Nucleus accumbens (tissue), 56 donors: ENCODE measurements at regions not wholly inside any gene's neighbourhood (a gene's known extent, or its start where the extent isn't known, plus 50 kb on each side); places are given as distances from the start of the nearest gene placed in this dataset.

Source experiments
- DNase-seq, 56 donors: peaks; one replicate each; lab custom pipeline; 2025; lab: John Stamatoyannopoulos, UW

DNA sequence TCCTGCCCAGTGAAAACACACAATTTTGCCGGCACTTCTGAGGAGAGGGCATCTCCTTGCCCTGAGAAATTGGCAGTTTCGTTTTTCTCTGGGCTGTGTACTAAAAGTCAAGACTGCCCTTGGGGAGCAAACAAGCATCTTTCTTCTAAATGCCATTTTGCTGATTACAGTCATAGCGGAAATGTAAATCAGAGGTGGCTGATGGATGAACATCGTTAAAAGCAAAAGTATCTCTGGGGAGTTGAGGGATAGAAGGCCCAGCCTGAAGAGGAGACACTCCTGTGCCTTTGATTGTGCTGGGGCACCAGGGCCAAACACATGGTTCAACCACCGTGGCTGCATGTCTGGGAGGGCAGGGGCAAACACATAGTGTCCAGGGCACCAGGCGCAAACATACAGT, 49.8 kb downstream of the ABCC12 start:
- no peak for DNase-seq

DNA sequence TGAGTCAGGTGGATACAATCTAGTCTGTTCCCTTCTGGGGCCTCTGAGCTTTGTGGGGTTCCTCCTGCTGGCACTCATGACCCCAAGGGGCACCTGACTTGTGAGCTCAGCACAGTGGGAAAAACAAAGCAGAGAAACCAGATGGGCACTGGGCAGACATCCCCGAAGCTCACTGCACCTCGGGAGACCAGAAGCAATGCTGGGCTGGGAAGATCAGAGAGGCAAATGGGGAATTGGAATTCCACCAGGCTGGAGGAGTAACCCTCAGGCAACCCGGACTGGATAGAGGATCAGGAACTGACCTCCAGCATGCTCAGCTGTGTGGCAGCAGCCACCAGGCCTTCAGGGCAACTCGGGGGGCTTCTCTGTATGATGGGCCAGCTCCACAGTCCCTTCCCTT, 50.3 kb downstream of the ABCC12 start:
- no peak for DNase-seq

DNA sequence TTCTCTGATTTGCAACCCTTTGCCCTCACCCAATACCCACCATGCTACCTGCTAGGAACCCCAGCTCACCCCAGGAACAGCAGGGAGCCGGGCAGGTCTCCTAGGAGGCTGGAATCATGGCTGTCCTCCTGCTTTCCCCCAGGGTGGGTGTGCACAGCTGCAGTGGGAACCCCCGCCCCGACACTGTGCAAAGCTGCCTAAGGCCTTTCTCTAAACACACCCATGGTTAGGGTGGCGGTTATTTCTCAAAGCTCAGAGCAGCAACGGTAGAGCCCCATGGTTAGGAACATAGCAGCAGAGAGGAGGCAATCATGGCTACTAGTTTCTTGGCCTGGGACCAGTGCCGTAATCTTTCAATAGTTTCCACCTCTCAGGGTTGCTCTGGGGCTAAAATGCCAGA, 52.2 kb downstream of the ABCC12 start:
- DNase-seq, result no peak

DNA sequence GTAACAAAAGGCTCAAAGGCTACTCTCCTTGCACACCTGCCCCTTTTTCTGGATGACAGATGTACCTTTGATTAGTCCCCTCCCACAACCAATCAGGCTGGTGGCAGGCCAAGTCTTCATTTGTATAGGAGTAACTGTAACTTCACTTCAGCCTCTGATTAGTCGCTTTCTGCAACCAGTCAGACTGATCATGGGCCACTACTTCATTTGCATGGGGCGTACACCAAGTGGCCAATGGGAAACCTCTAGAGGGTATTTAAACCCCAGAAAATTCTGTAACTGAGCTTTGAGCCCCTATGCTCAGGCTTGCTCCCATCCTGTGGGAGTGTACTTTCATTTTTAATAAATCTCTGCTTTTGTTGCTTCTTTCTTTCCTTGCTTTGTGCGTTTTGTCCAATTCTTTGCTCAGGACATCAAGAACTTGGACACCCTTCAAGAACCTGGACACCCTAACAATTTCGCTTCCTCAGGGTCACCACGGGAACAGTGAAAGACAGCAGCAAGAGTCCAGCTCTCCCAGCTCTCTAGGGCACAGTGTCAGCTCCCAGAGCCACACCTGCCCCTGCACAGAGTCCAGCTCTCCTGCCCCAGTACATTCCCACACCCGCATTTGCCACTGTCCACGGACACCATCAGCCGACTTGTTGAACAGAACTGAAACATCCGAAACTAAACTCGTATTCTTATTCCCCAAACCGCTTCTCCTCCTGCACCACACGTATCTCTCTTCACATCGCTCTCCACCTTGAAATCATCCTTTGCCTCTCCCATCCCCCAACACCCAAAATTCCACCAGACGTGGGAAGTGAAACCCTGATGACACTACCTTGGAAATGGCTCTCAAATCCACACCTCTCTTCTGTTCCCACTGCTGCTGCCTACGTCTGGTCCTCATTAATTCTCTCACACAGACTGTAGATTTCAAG, 53.4 kb downstream of the ABCC12 start:
- DNase-seq, result no peak

DNA sequence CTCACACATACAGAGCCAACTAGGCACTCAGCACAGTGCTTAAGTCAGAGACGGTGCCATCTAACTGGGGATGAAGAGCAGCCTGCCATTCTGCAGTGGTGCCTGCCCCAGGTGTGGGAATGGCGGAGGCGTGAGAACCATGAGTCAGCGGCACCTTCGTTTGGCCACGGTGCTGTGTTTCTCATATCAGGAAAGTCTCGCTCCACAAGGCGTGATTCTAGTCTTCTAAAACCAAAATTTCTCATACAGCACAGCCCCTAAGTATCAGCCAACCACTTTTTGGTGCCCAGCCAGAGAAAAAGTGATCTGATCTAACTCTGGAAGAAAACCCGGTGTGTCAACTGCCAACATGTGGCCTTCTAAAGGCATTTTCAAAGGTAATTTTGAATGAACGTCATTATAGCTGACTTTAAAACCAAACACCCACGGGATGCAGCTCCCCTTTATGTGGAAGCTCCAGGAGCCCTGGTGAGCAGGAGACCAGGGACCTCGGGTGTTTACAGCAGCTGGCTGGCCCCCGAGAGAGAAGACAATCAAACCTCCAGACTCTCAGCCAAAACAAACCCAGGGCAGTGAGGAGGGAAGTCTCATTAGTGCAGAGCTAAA, 54.6 kb downstream of the ABCC12 start:
- no peak for DNase-seq

DNA sequence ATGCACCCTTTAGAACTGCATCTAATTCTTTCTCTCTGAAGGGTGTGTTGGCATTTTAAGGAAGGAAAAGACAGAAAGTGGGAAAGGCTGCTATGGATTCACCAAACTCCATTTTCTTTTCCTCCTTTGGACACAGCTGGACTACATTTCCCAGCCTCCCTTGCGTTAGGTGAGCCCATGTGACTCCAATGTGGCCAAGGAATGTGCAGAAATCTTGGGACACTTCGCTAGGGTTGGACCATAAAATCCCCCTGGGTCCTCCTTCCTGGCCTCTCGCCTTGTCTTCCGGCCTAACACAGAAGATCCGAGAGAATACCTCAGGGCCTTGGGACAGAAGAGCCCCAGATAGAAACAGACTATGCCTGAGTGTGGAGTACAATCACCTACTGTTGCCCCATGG, 56.3 kb downstream of the ABCC12 start:
- no peak for DNase-seq

DNA sequence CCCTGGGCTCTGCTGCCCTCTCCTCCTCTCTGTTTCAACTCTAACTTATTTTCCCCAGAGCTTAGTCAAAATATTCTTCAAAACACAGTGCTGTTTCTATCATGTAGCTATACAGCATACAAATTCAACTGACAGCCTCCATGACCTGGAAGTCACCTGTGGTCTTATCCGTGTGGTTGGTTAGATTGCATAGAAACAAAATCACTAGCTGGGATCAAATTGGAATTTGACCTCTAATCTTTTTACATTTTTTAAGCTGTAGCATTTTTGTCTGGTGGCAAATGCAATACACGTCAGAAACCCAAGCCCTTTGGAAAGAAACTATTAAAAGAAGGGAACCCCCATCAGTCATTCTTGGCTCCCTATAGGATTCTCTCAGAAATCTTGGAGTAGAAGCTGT, 57.3 kb downstream of the ABCC12 start:
- DNase-seq, result no peak

DNA sequence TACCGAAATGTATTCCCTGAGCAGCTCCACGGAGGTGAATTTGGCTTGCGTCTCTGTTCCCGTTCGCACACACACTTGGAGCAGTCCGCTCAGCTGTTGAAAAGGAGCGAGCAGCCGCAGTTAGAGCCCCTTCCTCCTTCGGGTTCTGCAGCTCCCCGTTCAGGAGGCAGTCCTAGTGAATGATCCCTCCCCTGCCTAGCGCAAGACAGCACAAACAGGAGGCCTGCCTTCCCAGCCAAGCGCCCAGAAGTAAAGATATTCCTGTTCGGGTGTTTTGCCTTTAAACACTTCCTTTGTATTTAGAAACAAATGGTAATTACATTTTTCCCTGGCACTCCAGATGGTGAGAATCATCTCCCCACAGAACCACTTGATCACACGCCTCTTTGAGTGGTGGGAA, 64.7 kb downstream of the ABCC12 start:
- DNase-seq, result no peak

DNA sequence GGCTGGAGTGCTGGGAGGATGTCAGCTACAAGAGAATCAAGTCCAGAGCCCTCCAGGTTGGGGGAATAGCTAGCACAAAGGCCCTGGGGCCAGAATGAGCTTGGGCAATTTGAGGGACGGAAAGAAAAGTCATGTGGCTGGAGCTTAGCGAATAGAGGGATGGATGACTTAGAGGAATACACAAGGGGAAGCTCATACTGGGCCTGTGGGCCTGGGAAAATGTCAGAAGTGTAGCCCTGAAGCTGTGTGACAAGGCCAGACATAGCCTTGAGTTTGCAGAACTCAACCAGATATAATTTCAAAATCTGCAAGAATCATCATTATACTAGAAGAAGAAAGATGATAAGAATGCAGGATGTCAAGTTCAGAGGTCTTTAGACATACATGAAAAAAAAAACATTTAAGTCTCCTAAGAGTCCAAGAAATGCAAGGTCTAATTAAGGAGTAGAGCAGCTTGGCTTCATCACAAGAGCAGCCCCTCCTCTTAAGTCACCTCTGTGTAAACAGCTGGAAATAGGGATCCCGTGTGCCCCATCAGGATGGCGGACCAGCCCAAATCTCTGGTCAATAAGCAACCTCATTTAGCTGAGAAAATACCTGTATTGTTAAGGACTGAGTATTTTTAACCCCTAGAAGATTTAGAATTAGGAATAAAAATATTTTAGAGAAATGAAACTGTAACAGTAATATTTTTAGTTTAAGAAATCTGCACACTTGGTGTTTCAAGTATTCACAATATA, 66.6 kb downstream of the ABCC12 start:
- DNase-seq, result no peak

DNA sequence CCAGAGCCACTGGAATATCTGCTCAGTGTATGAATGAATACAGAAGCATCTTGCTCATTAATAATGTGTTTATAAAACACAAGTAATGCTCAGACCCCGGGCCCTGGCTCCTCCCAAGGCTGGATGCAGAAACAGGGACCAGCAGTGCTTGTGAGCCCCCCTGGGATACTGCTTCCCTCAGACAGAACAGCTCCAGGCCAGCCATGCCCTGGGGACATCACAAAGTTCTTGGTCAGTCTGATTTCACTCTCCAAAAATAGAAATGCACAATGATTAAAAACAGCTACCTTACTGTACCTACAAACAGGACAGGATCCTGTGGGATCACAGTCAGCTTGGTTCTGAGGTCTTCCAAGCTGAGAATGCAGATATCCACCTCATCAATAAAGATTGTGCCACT, 68.2 kb downstream of the ABCC12 start:
- no peak for DNase-seq

DNA sequence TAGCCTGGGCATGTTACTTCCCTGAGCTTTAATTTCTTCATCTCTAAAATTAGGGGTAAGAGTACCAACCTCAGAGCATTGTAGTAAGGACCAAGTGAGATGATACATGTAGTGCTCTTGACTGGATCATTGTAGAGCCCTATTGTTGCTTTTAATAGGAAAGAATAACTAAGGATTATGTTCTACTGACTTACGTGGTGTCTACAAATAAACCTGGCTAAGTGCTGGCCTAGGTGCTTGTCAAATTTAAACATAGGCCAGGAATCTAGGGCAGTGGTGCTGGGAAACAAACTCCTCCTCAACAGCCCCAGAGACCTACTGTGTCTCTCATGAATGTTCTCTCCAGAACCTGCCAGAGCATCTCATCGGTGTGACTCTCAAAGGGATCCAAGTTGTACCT, 69.4 kb downstream of the ABCC12 start:
- no peak for DNase-seq

DNA sequence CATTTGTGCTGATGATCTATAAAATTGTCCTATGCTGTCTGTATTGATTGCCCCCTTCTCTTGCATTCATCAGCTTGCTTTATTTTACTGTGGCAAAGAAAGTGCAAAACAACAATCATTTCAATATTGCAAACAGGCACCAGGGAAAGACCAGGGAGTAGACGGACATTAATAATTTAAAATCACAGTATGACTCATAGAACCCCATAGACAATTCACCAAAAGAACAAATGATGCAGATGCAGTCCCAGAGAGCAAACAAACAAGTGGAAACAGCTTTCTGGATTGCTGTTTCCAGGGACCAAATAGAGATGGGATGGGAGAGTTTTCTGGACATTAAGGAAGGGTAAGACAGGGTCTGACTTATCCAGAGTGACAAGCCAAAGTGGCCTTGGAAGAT, 70.1 kb downstream of the ABCC12 start:
- DNase-seq, result no peak

DNA sequence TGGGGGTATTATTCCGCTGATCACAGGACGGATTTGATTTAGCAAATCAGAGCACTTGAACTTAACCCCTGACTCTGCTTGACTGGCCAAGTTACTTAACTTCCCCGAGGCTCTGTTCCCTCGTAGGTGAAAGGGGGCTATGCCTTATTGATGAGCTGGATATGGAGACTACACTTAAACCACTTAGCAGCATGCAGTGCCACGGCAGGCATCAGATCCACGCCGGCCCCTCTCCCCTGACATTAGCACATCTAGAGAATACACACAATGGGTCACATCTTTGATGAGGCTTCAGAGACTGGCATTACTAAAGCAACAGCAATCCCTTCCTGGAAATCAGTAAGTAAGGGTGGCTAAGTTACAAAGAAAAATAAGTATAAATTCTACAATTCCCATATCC, 71.0 kb downstream of the ABCC12 start:
- no peak for DNase-seq

DNA sequence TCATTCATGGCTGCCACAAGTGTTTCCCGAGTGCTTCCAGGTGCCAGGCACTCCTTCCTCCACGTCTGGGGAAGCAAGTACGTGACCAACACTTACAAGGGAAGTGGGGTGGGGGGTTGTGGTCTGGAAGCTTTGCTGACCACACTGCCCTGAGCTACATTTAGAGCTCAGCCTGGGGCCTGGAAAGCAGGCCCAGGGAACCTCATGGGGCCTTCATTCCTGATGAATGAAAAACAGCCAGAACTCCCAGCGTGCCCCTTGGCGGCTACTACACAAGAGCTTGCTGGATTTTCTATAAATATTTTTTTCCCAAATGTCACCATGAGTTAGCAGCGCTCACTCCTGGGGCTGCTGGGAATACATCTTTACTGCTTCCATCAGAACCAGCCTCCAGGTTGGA, 73.3 kb downstream of the ABCC12 start:
- DNase-seq, result no peak

DNA sequence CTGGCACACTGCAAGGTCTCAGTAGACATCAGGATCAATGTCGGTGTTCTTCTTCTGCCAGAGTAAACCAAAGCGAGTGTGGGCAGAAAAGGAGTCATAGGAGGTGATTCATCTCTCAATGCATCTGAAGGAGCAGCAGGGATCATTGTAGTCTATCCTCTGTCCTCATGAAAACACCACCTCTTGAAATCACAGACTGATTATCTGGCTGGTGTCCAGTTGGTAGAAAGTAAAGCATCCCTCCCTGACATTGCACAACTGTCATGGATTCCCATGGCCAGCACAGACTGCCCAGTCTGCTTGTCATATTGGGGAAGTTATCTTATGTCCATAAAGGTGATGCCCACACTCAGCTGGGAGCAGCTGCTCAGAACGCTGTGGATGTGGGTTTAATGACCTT, 74.1 kb downstream of the ABCC12 start:
- DNase-seq, result no peak

DNA sequence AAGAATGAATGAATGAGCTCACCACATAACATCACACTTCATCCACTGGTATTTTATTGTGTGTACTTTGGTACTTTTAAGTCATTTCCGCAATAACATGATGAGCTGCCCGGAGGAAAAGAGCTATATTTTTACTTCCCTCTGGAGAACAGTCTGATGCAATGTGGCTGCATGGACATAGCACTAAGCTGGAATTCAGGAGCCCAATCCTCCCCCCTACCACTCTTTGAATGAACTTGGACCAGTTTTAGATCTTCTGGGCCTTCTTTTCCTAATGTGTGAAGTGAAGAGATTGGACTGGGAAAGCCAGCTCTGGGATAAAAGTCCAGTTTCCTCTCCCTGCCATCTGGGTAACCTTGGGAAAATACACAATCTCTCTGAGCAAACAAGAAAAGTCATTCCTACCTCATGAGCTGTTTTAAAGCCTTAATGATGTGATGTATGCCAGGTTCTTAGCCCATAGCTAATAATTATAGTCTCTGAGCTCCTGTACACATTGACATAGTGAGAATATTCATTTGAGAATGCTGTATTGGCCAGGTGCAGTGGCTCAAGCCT, 79.3 kb downstream of the ABCC12 start:
- no peak for DNase-seq

DNA sequence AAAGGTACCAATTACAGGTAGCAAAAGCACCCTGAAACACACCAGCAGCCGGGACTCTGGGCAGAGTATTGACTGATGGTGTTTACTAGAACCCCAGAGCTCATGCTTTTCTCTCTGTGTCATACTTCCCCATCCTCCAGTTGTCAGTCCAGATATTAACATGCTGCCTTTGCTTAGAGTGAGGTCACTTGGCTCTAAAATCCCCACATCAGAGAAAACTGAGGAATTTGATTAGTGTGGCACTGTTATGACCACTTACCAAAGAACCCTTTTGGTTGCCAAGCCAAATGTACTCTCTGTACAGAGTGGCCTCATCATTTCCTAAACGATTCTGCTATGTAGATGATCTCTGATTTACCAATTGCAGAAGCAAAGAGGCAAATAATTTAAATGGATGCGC, 80.4 kb downstream of the ABCC12 start:
- no peak for DNase-seq

DNA sequence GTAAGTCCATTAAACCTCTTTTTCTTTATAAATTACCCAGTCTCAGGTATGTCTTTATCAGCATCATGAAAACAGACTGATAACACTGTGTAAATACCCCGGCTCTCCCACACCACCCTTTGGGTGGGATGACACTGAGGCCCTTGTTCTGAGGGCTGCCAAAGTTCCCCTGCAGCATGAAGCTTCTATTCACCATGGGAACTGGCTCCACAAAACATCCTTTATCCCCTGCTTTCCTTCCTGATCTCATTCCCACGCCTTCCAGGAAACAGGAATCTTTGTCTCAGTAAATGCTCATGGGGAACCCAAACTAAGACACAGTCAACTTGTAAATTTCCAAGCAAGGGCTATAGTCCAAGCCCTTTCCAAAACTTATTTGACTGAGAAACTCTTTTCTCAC, 88.4 kb downstream of the ABCC12 start:
- no peak for DNase-seq

DNA sequence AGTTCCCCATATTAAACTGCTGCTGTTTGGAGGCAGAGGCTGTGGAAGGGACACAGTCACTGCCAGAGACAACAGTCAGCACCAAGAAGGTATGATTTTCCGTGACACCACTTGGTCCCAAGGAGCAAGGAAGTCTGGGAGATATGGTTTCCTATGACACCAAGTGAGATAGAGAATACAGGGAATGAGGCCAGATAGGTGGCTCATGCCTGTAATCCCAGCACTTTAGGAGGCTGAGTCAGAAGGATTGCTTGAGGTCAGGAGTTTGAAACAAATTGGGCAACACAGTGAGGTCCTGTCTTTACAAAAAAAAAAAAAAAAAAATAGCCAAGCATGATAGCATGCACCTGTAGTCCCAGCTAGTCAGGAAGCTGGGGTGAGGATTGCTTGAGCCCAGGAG, 90.8 kb downstream of the ABCC12 start:
- no peak for DNase-seq

DNA sequence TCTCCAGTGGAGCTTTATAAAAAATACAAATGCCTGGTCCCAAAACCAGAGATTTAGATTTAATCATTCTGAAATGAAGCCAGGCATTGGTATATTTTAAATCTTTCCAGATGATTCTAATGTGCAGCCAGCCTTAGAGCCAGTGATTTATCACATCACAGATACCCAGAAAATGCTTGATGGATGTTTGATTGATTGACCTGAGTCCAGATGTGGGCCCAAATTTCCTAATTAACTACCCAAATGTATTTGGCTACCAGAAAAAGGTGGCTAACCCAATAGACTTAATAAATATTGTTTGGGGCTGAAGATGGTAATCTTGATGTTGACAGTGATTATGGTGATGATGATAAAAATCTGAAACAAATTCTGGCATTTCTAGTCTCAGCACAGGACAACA, 93.1 kb downstream of the ABCC12 start:
- DNase-seq, result no peak

DNA sequence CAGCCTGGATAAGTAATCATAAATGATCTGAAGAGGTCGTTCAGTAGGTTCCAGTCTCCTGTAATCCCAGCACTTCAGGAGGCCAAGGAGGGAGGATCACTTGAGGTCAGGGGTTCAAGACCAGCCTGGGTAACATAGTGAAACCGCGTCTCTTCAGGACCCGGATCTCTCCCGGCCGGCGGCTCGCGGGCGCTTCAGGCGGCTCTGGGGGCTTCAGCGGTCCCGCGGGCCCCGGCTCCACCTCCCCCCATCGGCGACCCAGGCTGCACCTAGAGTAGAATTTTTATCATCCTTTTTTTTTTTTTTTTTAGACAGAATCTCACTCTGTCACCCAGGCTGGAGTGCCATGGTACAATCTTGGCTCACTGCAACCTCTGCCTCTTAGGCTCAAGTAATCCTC, 95.9 kb downstream of the ABCC12 start:
- no peak for DNase-seq
